Transverse colon (tissue), 4 donors: ENCODE measurements at regions not wholly inside any gene's neighbourhood (a gene's known extent, or its start where the extent isn't known, plus 50 kb on each side); places are given as distances from the start of the nearest gene placed in this dataset.

ENCODE experiments used
- DNase-seq: peaks from one replicate; pipeline ENCODE4 v3.0.0-alpha.2; 2019
- H3K27ac ChIP-seq, 4 donors: fragments of 200-600 bp; sonication (generic); 2 replicates each; pipeline ENCODE4 v1.5.1; 2016 to 2018; ENCODE audit warnings: inconsistent platforms in 4 of 4
- H3K27me3 ChIP-seq: fragments of 200-600 bp; sonication (generic); 2 replicates; pipeline ENCODE4 v1.5.1; 2017; ENCODE audit warnings: inconsistent platforms
- H3K36me3 ChIP-seq, 4 donors: fragments of 200-600 bp; sonication (generic); 2 replicates each; pipeline ENCODE4 v1.5.1; 2017 to 2019; ENCODE audit warnings: inconsistent platforms in 4 of 4
- H3K4me1 ChIP-seq, 4 donors: fragments of 200-600 bp; sonication (generic); 2 replicates each; pipeline ENCODE4 v1.5.1; 2017 to 2020; ENCODE audit warnings: inconsistent platforms in 4 of 4
- H3K4me3 ChIP-seq, 4 donors: fragments of 200-600 bp; sonication (generic); 1 replicate in 1 of 4; 2 replicates in 3 of 4; pipeline versions ENCODE4 v1.5.1 to v1.6.1; 2017 to 2019; ENCODE audit warnings: inconsistent platforms in 4 of 4
- H3K9me3 ChIP-seq, 2 donors: fragments of 200-600 bp; sonication (generic); 2 replicates each; pipeline ENCODE4 v1.5.1; 2017 to 2019; ENCODE audit warnings: inconsistent platforms in 2 of 2
- EP300 ChIP-seq: sonication (generic); formaldehyde crosslinking; IDR thresholded peaks from one replicate; pipeline ENCODE4 v1.6.1; 2017; ENCODE audit warnings: antibody characterized with exemption, low read depth
- POLR2A ChIP-seq: fragments of 450-650 bp; IDR thresholded peaks from one replicate; pipeline ENCODE4 v1.6.1; 2016; ENCODE audit warnings: antibody characterized with exemption, mild to moderate bottlenecking, moderate library complexity
- POLR2AphosphoS5 ChIP-seq, 3 donors: sonication (generic); formaldehyde crosslinking; IDR thresholded peaks; one replicate each; pipeline ENCODE4 v1.6.1; 2016; ENCODE audit warnings: antibody characterized with exemption in 3 of 3
- WGBS, 2 donors: methylation state at CpG; one replicate each; pipeline ENCODE4 v1.1.5; 2018; ENCODE audit warnings: low coverage in 1 of 2; 5-methylcytosine and 5-hydroxymethylcytosine counted together
- in situ Hi-C, 4 donors: fragments of 200-750 bp; cut with MboI; loops; one replicate each; pipeline versions ENCODE4 v1.15.0 to v1.15.1; 2017; ENCODE audit warnings: low sequenced_read_pairs in 3 of 4, low pct_ligation_motif_present in 1 of 4, low pct_unique_long_range_greater_than_20kb in 1 of 4
- intact Hi-C: fragments of 100-400 bp; cut with DNase I; formaldehyde crosslinking; loops from one replicate; pipeline ENCODE4 v1.15.1; 2023; ENCODE audit warnings: low total_unique reads
- TF ChIP-seq, protein P1 (sequence below), 5 experiments: fragments of 200-600 bp in 3 of 5; fragments of 450-650 bp in 2 of 5; sonication (generic) in 3 of 5; IDR thresholded peaks; 1 replicate in 2 of 5; 2 replicates in 3 of 5; pipeline ENCODE4 v1.5.1; 2016 to 2017; ENCODE audit warnings: antibody characterized with exemption in 5 of 5, inconsistent platforms in 3 of 5, mild to moderate bottlenecking in 2 of 5, moderate library complexity in 1 of 5

DNA sequence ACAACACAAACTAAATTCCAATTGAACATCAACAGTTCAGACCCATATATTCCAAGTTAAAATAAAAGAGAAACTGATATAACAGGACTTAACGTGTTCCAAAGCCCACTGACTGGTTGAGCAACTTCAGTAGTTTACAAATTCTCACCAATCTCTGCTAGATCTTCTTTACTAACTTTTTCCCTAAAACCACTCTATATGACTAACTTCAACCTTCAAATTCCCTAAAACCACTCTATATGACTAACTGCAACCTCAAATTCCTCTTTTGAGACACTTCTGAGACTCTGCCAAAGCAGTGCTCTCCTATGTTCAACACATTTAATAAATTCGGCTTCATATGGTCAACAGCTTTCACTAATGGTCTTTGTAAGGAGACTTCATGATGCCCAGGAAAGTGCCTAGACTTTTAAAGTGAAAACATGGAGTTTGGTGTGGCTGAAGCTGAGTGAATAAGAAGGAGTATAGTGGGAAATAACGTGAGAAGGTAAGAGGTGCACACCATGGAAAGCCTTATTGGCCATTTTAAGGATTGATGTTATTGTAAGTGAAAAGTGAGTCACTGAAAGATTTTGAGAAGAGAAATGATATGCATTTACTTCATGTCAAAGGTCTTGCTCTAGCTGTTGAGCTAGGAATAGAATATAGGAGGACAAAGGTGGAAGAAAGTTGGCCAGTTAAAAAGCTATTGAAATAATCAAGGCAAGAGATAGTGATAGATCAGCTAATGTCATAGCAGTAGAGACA lies 134.0 kb upstream of the HCRTR2 start:
- TF ChIP-seq, protein P1, sequence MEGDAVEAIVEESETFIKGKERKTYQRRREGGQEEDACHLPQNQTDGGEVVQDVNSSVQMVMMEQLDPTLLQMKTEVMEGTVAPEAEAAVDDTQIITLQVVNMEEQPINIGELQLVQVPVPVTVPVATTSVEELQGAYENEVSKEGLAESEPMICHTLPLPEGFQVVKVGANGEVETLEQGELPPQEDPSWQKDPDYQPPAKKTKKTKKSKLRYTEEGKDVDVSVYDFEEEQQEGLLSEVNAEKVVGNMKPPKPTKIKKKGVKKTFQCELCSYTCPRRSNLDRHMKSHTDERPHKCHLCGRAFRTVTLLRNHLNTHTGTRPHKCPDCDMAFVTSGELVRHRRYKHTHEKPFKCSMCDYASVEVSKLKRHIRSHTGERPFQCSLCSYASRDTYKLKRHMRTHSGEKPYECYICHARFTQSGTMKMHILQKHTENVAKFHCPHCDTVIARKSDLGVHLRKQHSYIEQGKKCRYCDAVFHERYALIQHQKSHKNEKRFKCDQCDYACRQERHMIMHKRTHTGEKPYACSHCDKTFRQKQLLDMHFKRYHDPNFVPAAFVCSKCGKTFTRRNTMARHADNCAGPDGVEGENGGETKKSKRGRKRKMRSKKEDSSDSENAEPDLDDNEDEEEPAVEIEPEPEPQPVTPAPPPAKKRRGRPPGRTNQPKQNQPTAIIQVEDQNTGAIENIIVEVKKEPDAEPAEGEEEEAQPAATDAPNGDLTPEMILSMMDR (IDR thresholded peaks at IDR 0.05): no peak
- TF ChIP-seq POLR2A (no peak), EP300 (no peak), POLR2AphosphoS5 (IDR thresholded peaks at IDR 0.05) (no peak)
- no peaks in the 10 kb centered on the region for H3K4me1 ChIP-seq
- WGBS, 2 donors: 60 to 78% methylated on average over 3 of the region's 3 CpGs
- H3K4me3 ChIP-seq: no peak overlapping the region
- no peak for DNase-seq
- H3K36me3 ChIP-seq: no peaks in the 10 kb centered on the region
- intact Hi-C loops (no loop called here), in situ Hi-C loops (no loop called here)
- H3K9me3 ChIP-seq: no peaks in the 10 kb centered on the region
- H3K27ac ChIP-seq: no peak overlapping the region
- no peaks in the 10 kb centered on the region for H3K27me3 ChIP-seq

DNA sequence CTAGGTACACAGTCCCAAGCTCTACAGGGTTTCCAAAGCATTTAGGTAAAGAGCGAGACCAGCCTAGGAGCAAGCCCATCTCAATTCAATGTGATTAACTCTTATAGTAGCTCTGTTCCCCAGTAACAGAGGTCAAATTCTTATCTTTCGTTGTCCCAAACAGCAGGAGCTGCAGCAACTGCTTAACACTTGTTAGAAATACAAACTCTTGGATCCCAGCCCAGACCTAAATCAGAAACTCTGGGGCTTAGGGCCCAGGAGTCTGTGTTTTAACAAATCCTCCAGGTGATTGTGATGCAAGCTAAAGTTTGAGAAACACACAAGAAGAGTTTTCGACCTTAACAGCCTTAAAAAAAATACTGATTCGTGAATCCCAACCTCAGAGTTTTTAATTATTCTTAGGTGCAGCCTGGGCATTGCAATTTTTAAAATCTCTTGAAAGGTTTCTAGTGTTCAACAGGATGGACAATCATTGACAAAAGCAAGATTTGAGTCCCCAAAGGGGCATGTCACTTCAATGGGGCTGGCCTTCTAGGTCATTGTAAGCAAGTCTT lies 127.4 kb upstream of the HCRTR2 start:
- in situ Hi-C loops: no loop called here

DNA sequence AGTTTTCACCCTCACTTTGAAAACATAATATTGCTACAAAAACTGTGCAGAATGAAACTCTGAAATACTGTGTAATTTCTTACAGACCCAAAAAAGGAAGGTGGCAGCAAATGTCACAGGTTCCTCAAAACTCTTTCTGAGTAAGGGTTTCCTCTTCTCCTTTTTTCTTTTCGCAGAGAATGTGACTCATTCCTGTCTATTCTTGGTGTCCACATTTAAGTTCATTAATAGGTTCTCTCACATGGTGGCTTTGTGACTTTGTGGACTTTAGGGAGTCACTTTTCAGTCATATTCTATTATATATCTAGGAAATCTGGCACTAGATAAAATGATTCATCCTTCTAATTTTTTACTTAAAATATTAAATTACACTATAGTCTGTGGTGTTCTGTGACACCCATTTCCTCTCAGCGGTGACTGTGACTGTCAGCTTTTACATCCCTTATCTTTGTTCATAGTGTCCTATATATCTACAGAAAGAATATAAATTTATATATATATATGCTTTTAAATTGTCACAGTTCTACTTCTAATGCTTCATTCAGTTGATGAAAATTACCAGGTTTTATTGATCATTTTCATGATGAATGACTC lies 126.8 kb upstream of the HCRTR2 start:
- Histone ChIP-seq H3K36me3 (no peaks in the 10 kb centered on the region), H3K27me3 (no peaks in the 10 kb centered on the region), H3K9me3 (no peaks in the 10 kb centered on the region), H3K27ac (no peak overlapping the region), H3K4me1 (no peaks in the 10 kb centered on the region), H3K4me3 (no peak overlapping the region)
- in situ Hi-C loops: no loop called here
- intact Hi-C loops: no loop called here
- TF ChIP-seq POLR2A: no peak
- no peak for TF ChIP-seq POLR2AphosphoS5 (IDR thresholded peaks at IDR 0.05)
- 68 to 71% methylated on average over 2 of the region's 2 CpGs for WGBS, 2 donors
- no peak for DNase-seq

More for the DNA sequence above, 127.4 kb upstream of the HCRTR2 start:
- intact Hi-C loops: no loop called here
- no peaks in the 10 kb centered on the region for H3K4me1 ChIP-seq
- H3K27ac ChIP-seq: no peak overlapping the region
- no peaks in the 10 kb centered on the region for H3K36me3 ChIP-seq
- no peaks in the 10 kb centered on the region for H3K9me3 ChIP-seq
- 39 to 56% methylated on average over 3 to 4 of the region's 4 CpGs for WGBS, 2 donors
- no peaks in the 10 kb centered on the region for H3K27me3 ChIP-seq
- no peak for TF ChIP-seq EP300
- TF ChIP-seq POLR2A: no peak
- no peak for TF ChIP-seq POLR2AphosphoS5 (IDR thresholded peaks at IDR 0.05)
- TF ChIP-seq, protein P1 (IDR thresholded peaks at IDR 0.05): no peak
- no peak overlapping the region for H3K4me3 ChIP-seq
- DNase-seq: no peak

DNA sequence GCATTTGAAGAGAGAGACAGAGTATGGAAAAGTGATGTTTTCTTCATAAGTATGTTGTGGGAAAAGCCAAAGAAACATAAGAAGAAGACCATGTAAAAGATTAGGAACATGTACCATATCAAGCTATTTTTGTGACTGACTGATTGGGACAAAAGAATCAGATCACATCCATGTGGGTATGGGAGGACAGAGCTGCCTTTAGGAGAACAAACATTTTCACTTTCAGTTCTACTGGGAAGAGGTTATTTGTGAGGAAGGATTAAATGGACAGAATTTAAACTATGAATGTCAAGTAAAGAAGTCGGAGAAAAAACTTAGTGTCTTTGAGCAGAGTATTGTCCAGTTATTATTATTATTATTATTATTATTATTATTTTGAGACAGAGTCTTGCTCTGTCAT lies 124.4 kb upstream of the HCRTR2 start:
- DNase-seq: no peak
- no peaks in the 10 kb centered on the region for H3K4me1 ChIP-seq
- H3K9me3 ChIP-seq: no peaks in the 10 kb centered on the region
- in situ Hi-C loops (loop anchor here in 3 of 4 donors (25.0 kb wide), 2 partner anchors 338 to 1063 kb away; no protein-coding TSS in a partner anchor), intact Hi-C loops (no loop called here)
- H3K27me3 ChIP-seq: no peaks in the 10 kb centered on the region
- WGBS, 2 donors: 73 to 86% methylated on average over 1 of the region's 1 CpG
- no peak overlapping the region for H3K4me3 ChIP-seq
- H3K36me3 ChIP-seq: no peaks in the 10 kb centered on the region
- TF ChIP-seq, protein P1 (IDR thresholded peaks at IDR 0.05): no peak
- TF ChIP-seq POLR2A (no peak), EP300 (no peak)
- no peak overlapping the region for H3K27ac ChIP-seq
